H1 (cell line): ENCODE measurements at regions not wholly inside any gene's neighbourhood (a gene's known extent, or its start where the extent isn't known, plus 50 kb on each side); places are given as distances from the start of the nearest gene placed in this dataset.
A peak's percentile ranks its signal among the peaks of the same experiment; 100 is the strongest.

ENCODE experiments used
- CTCF ChIA-PET: fragments of 300-600 bp; sonication (Branson Sonifier 250); formaldehyde crosslinking; loops from one replicate; lab custom pipeline; 2021; ENCODE audit not compliant: partially characterized antibody; lab: Charles Lee
- POLR2A ChIA-PET: fragments of 300-600 bp; sonication (Branson Sonifier 250); formaldehyde crosslinking; loops from one replicate; lab custom pipeline; 2021; ENCODE audit warnings: inconsistent platforms; ENCODE audit not compliant: partially characterized antibody; lab: Charles Lee
- DNase-seq, 2 experiments: peaks; one replicate each; pipeline versions ENCODE4 v3.0.0 to v3.0.0-alpha.2; 2010 to 2022; ENCODE audit warnings: low spot score in 2 of 2, low read depth in 1 of 2, mixed read lengths in 1 of 2
- FAIRE-seq: peaks from 2 replicates; lab custom pipeline; 2011; peaks lifted over from hg19 to GRCh38; lab: Jason Lieb, UNC
- H2AFZ ChIP-seq: 2 replicates; pipeline ENCODE4 v1.8.1; 2012; ENCODE audit warnings: low read length, inconsistent platforms
- H2AK5ac ChIP-seq: 2 replicates; pipeline ENCODE4 v1.6.1; 2013; ENCODE audit warnings: low read depth, low read length
- H2BK120ac ChIP-seq: replicated peaks from 2 replicates; pipeline ENCODE3; 2013; ENCODE audit warnings: low read depth, low read length, inconsistent platforms
- H2BK12ac ChIP-seq: 2 replicates; pipeline ENCODE4 v1.6.1; 2013; ENCODE audit warnings: low read depth, low read length
- H2BK15ac ChIP-seq: 2 replicates; pipeline ENCODE4 v1.6.1; 2013; ENCODE audit warnings: low read length
- H2BK20ac ChIP-seq: 2 replicates; pipeline ENCODE4 v1.6.1; 2013; ENCODE audit warnings: low read length
- H2BK5ac ChIP-seq: 2 replicates; pipeline ENCODE4 v1.6.1; 2013; ENCODE audit warnings: low read depth, low read length
- H3K14ac ChIP-seq: 2 replicates; pipeline ENCODE4 v1.6.1; 2013; ENCODE audit warnings: inconsistent platforms; ENCODE audit not compliant: insufficient read length
- H3K18ac ChIP-seq: 2 replicates; pipeline ENCODE4 v1.6.1; 2013; ENCODE audit warnings: low read length; ENCODE audit errors: extremely low read depth
- H3K23ac ChIP-seq: 2 replicates; pipeline ENCODE4 v1.6.1; 2013; ENCODE audit warnings: inconsistent platforms; ENCODE audit not compliant: insufficient read length
- H3K23me2 ChIP-seq: 2 replicates; pipeline ENCODE4 v1.6.1; 2013; ENCODE audit warnings: low read depth, low read length
- H3K27ac ChIP-seq: 2 replicates; pipeline ENCODE4 v1.6.1; 2011; ENCODE audit warnings: low read depth, low read length, inconsistent platforms
- H3K27me3 ChIP-seq, 4 experiments: replicated peaks in 1 of 4; 1 replicate in 1 of 4; 2 replicates in 3 of 4; pipeline versions ENCODE4 v1.6.1 to v1.8.1; 2011 to 2013; ENCODE audit warnings: low read length in 3 of 4, mild to moderate bottlenecking in 3 of 4, inconsistent platforms in 2 of 4, mixed read lengths in 2 of 4, moderate library complexity in 1 of 4; ENCODE audit not compliant: control insufficient read depth in 3 of 4, insufficient read depth in 3 of 4; ENCODE audit errors: extremely low read depth in 1 of 4
- H3K36me3 ChIP-seq, 4 experiments: 2 replicates each; pipeline versions ENCODE4 v1.6.1 to v1.8.1; 2011 to 2013; ENCODE audit warnings: mild to moderate bottlenecking in 4 of 4, low read length in 3 of 4, moderate library complexity in 2 of 4, control low read depth in 1 of 4, inconsistent platforms in 1 of 4; ENCODE audit not compliant: insufficient read depth in 4 of 4, control insufficient read depth in 2 of 4
- H3K4ac ChIP-seq: replicated peaks from 2 replicates; pipeline ENCODE3; 2013; ENCODE audit warnings: low read length, low read depth, mixed read lengths, inconsistent platforms; ENCODE audit not compliant: insufficient read length
- H3K4me1 ChIP-seq, 4 experiments: replicated peaks in 1 of 4; 1 replicate in 1 of 4; 2 replicates in 3 of 4; pipeline versions ENCODE4 v1.6.1 to v1.8.1; 2011 to 2013; ENCODE audit warnings: low read length in 3 of 4, inconsistent platforms in 2 of 4, mixed read lengths in 1 of 4; ENCODE audit not compliant: insufficient read depth in 4 of 4, control insufficient read depth in 3 of 4
- H3K4me2 ChIP-seq, 2 experiments: 2 replicates each; pipeline versions ENCODE4 v1.6.1 to v1.8.1; 2011 to 2013; ENCODE audit warnings: low read depth in 2 of 2, low read length in 2 of 2, control low read depth in 1 of 2, inconsistent platforms in 1 of 2, mild to moderate bottlenecking in 1 of 2; ENCODE audit not compliant: insufficient read depth in 1 of 2
- H3K4me3 ChIP-seq, 4 experiments: fragments of 200-600, 300-600 bp in 1 of 4; sonication (generic), shearing (Covaris generic), sonication (Bioruptor Twin) in 1 of 4; 2 replicates each; pipeline versions ENCODE4 v1.5.1 to v1.8.1; 2011 to 2016; ENCODE audit warnings: low read length in 4 of 4, low read depth in 3 of 4, control low read depth in 2 of 4, inconsistent platforms in 2 of 4, mild to moderate bottlenecking in 2 of 4, mixed read lengths in 1 of 4, moderate library complexity in 1 of 4; ENCODE audit not compliant: insufficient read depth in 2 of 4; ENCODE audit errors: extremely low read depth in 1 of 4
- H3K56ac ChIP-seq: replicated peaks from 2 replicates; pipeline ENCODE3; 2013; ENCODE audit warnings: low read depth, mild to moderate bottlenecking, mixed read lengths, low read length, inconsistent platforms; ENCODE audit not compliant: insufficient read length
- H3K79me1 ChIP-seq: 2 replicates; pipeline ENCODE4 v1.6.1; 2013; ENCODE audit warnings: low read depth, low read length, control low read depth
- H3K79me2 ChIP-seq, 2 experiments: 2 replicates each; pipeline versions ENCODE4 v1.6.1 to v1.8.1; 2012 to 2013; ENCODE audit warnings: low read length in 2 of 2, mild to moderate bottlenecking in 2 of 2, inconsistent platforms in 1 of 2; ENCODE audit not compliant: insufficient read depth in 2 of 2, control insufficient read depth in 1 of 2
- H3K9ac ChIP-seq, 4 experiments: replicated peaks in 1 of 4; 1 replicate in 1 of 4; 2 replicates in 3 of 4; pipeline versions ENCODE4 v1.6.1 to v1.8.1; 2011 to 2013; ENCODE audit warnings: low read depth in 3 of 4, low read length in 3 of 4, control low read depth in 2 of 4, mild to moderate bottlenecking in 2 of 4, moderate library complexity in 2 of 4, inconsistent platforms in 1 of 4; ENCODE audit errors: extremely low read depth in 1 of 4
- H3K9me3 ChIP-seq, 2 experiments: 2 replicates each; pipeline versions ENCODE4 v1.6.1 to v1.8.1; 2012 to 2013; ENCODE audit warnings: mild to moderate bottlenecking in 2 of 2, moderate library complexity in 2 of 2, control low read depth in 1 of 2, inconsistent platforms in 1 of 2, low read depth in 1 of 2, low read length in 1 of 2, mixed read lengths in 1 of 2; ENCODE audit not compliant: insufficient read depth in 2 of 2
- H4K20me1 ChIP-seq, 2 experiments: replicated peaks in 1 of 2; 2 replicates each; pipeline versions ENCODE3 to v1.8.1; 2011 to 2013; ENCODE audit warnings: inconsistent platforms in 2 of 2, low read length in 2 of 2, mild to moderate bottlenecking in 1 of 2; ENCODE audit not compliant: insufficient read depth in 2 of 2, control insufficient read depth in 1 of 2
- H4K5ac ChIP-seq: 2 replicates; pipeline ENCODE4 v1.6.1; 2013; ENCODE audit warnings: low read length, low read depth, mixed read lengths, inconsistent platforms; ENCODE audit not compliant: insufficient read length
- H4K8ac ChIP-seq: 2 replicates; pipeline ENCODE4 v1.8.0; 2013; ENCODE audit warnings: mild to moderate bottlenecking, moderate library complexity, low read length, inconsistent platforms; ENCODE audit not compliant: insufficient read depth; ENCODE audit errors: extremely low read depth
- H4K91ac ChIP-seq: replicated peaks from 2 replicates; pipeline ENCODE3; 2013; ENCODE audit warnings: low read length, mixed read lengths, inconsistent platforms; ENCODE audit not compliant: insufficient read length
- BCL11A ChIP-seq, 2 experiments: IDR thresholded peaks; one replicate each; pipeline ENCODE4 v1.6.1; 2011; ENCODE audit warnings: low read depth in 2 of 2, low read length in 2 of 2, mild to moderate bottlenecking in 2 of 2
- CBX5 ChIP-seq: fragments of 300-800, 300-1000 bp; sonication (generic); IDR thresholded peaks from 2 replicates; pipeline ENCODE4 v1.7.1; 2016; ENCODE audit warnings: antibody characterized with exemption, low read length, low read depth
- CREB1 ChIP-seq: IDR thresholded peaks from 2 replicates; pipeline ENCODE4 v1.6.1; 2012; ENCODE audit warnings: inconsistent platforms
- NANOG ChIP-seq: IDR thresholded peaks from 2 replicates; pipeline ENCODE4 v1.6.1; 2011; ENCODE audit warnings: low read length, low read depth, mild to moderate bottlenecking, inconsistent platforms; ENCODE audit not compliant: insufficient read depth, poor library complexity, severe bottlenecking
- POLR2AphosphoS5 ChIP-seq: IDR thresholded peaks from 2 replicates; pipeline ENCODE4 v1.6.1; 2011; ENCODE audit warnings: low read depth, low read length
- RAD21 ChIP-seq, 2 experiments: IDR thresholded peaks in 1 of 2; conservative IDR thresholded peaks in 1 of 2; 2 replicates each; pipeline ENCODE4 v1.6.1; 2011; ENCODE audit warnings: low read depth in 2 of 2, low read length in 2 of 2, improper control_type of control experiment in 1 of 2, inconsistent platforms in 1 of 2, mild to moderate bottlenecking in 1 of 2, moderate library complexity in 1 of 2
- RBBP5 ChIP-seq: IDR thresholded peaks from 2 replicates; pipeline ENCODE4 v1.7.1; 2012; ENCODE audit warnings: low read depth, mild to moderate bottlenecking, inconsistent platforms, low read length, moderate library complexity, borderline replicate concordance
- SRF ChIP-seq: IDR thresholded peaks from 2 replicates; pipeline ENCODE4 v1.6.1; 2011; ENCODE audit warnings: mild to moderate bottlenecking, low read depth, low read length, moderate library complexity
- TAF1 ChIP-seq: IDR thresholded peaks from 2 replicates; pipeline ENCODE4 v1.6.1; 2011; ENCODE audit warnings: mild to moderate bottlenecking, low read depth, low read length
- TAF7 ChIP-seq: optimal IDR thresholded peaks from 2 replicates; pipeline ENCODE3; 2011; ENCODE audit warnings: low read depth, mild to moderate bottlenecking, inconsistent platforms, low read length, moderate library complexity, borderline replicate concordance
- TBP ChIP-seq: IDR thresholded peaks from 2 replicates; pipeline ENCODE4 v1.6.1; 2011; ENCODE audit warnings: low read depth, low read length, improper control_type of control experiment
- TCF12 ChIP-seq: IDR thresholded peaks from 2 replicates; pipeline ENCODE4 v1.6.1; 2011; ENCODE audit warnings: low read depth, mild to moderate bottlenecking, low read length
- TEAD4 ChIP-seq: IDR thresholded peaks from 2 replicates; pipeline ENCODE4 v1.6.1; 2012; ENCODE audit warnings: low read depth, low read length, inconsistent platforms, mixed read lengths
- WGBS, 2 experiments: shearing (Covaris generic) in 1 of 2; methylation state at CpG; one replicate each; pipeline versions ENCODE4 v1.1.6 to v1.1.7; 2013 to 2015; ENCODE audit warnings: low lambda C conversion rate in 2 of 2, mixed read lengths in 2 of 2, inconsistent platforms in 1 of 2, low coverage in 1 of 2, missing lambda C conversion rate in 1 of 2; ENCODE audit not compliant: insufficient replicate concordance in 2 of 2, insufficient coverage in 1 of 2, insufficient read length in 1 of 2; ENCODE audit errors: extremely low coverage in 1 of 2, missing lambda C conversion rate in 1 of 2; 5-methylcytosine and 5-hydroxymethylcytosine counted together

DNA sequence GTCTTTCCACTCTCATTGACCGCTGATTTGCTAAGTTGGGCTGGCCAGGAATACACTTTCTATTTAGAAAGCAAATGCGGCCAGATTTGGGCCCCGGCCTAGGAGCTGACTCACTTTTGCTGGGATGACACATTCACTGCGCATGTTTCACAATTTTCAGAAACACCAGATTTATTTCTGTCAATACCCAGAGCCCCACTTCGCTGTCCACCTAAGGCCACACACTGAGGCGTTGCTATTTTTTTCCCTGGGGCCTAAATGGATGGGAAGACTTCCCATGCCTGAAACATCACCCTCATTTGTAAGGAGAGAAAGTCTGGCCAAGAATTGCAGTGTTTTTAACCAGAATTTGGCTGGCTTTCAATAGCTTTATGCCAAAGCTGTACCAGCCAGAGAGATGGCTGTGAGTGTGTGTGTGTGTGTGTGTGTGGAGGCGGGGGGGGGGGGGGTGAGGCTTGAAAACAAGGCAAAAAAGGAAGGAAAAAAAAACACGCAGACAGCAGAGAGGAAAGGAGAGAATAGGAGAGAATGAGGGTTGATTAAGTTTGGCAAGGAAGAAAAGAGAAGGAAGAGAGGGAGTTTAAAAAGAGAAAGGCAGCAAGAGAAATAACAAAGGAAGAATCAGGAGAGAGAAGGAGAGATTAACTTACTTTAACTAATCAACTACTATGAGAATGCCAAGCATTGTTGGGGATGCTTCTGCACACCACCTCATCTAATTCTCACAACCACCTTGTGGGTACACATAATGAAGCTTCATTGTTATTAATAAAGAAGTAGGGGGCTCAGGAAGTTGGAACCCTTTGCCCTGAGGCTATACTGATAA, 261.4 kb upstream of the KLF4 start:
- no peak overlapping the region for H2AK5ac ChIP-seq
- H3K9me3 ChIP-seq, result no peaks in the 10 kb centered on the region
- H2BK15ac ChIP-seq, result no peak overlapping the region
- H3K4me2 ChIP-seq, result no peak overlapping the region
- ChIA-PET CTCF (interaction anchor here (1.4 kb wide), 1 partner anchor 110 kb away, joined by 4 read pairs; no protein-coding TSS in a partner anchor), POLR2A (no interaction called here)
- peak overlapping the region; percentile 55; the same call in 1 of the 2 replicates for H2BK12ac ChIP-seq
- H3K27me3 ChIP-seq, result no peaks in the 10 kb centered on the region
- H3K79me2 ChIP-seq, result no peaks in the 10 kb centered on the region
- H3K18ac ChIP-seq, result no peak overlapping the region
- H4K91ac ChIP-seq, result peak overlapping the region; percentile 18
- H3K4me3 ChIP-seq, result no peak overlapping the region
- no peaks in the 10 kb centered on the region for H4K20me1 ChIP-seq
- no peak for FAIRE-seq
- H3K14ac ChIP-seq, result no peak overlapping the region
- no peaks in the 10 kb centered on the region for H3K36me3 ChIP-seq
- no peak overlapping the region for H3K56ac ChIP-seq
- peak overlapping the region; percentile 66; the same call in 1 of the 2 replicates for H2BK20ac ChIP-seq
- no peak overlapping the region for H4K8ac ChIP-seq
- H3K23me2 ChIP-seq, result no peaks in the 10 kb centered on the region; the same call in 1 of the 2 replicates
- no peak overlapping the region for H3K4ac ChIP-seq
- H2BK120ac ChIP-seq, result no peak overlapping the region
- H4K5ac ChIP-seq, result no peak overlapping the region
- no peak overlapping the region for H3K9ac ChIP-seq
- H2AFZ ChIP-seq, result no peak overlapping the region
- peaks cover 0 to 5% (median 2%) of the 10 kb centered on the region in 4 experiments; a peak in 3 of 7 replicates for H3K4me1 ChIP-seq
- H3K79me1 ChIP-seq, result no peaks in the 10 kb centered on the region
- no peak overlapping the region for H3K23ac ChIP-seq
- no peak overlapping the region for H3K27ac ChIP-seq
- WGBS, 2 experiments, result 89% methylated on average over 6 of the region's 8 CpGs; no CpG with 5 or more reads in 1 of the 2 experiments
- no peak for DNase-seq
- H2BK5ac ChIP-seq, result peak overlapping the region; percentile 63; the same call in 1 of the 2 replicates
- no peak for TF ChIP-seq TBP
- TF ChIP-seq TCF12, result no peak
- TF ChIP-seq POLR2AphosphoS5, result no peak
- TF ChIP-seq CREB1, result no peak
- no peak for TF ChIP-seq BCL11A (IDR thresholded peaks at IDR 0.05; ENCODE audit: low read depth in 2 of 2, low read length in 2 of 2)
- no peak for TF ChIP-seq TAF1
- no peak for TF ChIP-seq SRF
- TF ChIP-seq TEAD4, result no peak
- TF ChIP-seq NANOG, result no peak
- no peak for TF ChIP-seq CBX5
- no peak for TF ChIP-seq RAD21 (IDR thresholded peaks at IDR 0.05 in 1 of 2, conservative IDR thresholded peaks at IDR 0.05 in 1 of 2; ENCODE audit: low read depth in 2 of 2, low read length in 2 of 2)
- TF ChIP-seq RBBP5, result no peak
- no peak for TF ChIP-seq TAF7
